B cell (primary cell): ENCODE measurements at regions not wholly inside any gene's neighbourhood (a gene's known extent, or its start where the extent isn't known, plus 50 kb on each side); places are given as distances from the start of the nearest gene placed in this dataset.

Experiments
- ATAC-seq: fragments of 200-7000 bp; cut with Tn5 transposase; one replicate; pipeline ENCODE4 v1.10.0; 2021; ENCODE audit warnings: low read depth, mild to moderate bottlenecking, moderate number of reproducible peaks, moderate library complexity
- CTCF ChIA-PET: fragments of 350-600 bp; sonication (Branson Sonifier 250); formaldehyde crosslinking; loops from one replicate; lab custom pipeline; 2021; ENCODE audit warnings: antibody characterized with exemption, inconsistent platforms; lab: Charles Lee
- POLR2A ChIA-PET: fragments of 350-600 bp; sonication (Branson Sonifier 250); formaldehyde crosslinking; loops from one replicate; lab custom pipeline; 2021; ENCODE audit warnings: antibody characterized with exemption; lab: Charles Lee
- DNase-seq: peaks from one replicate; pipeline ENCODE4 v3.0.0; 2013
- H2AFZ ChIP-seq: 2 replicates; pipeline ENCODE4 v1.6.1; 2012; ENCODE audit warnings: mild to moderate bottlenecking, low read depth, low read length; ENCODE audit not compliant: insufficient read depth, poor library complexity, severe bottlenecking
- H3K27ac ChIP-seq, 2 donors: 1 replicate in 1 of 2; 2 replicates in 1 of 2; pipeline ENCODE4 v1.5.1; 2012 to 2013; ENCODE audit warnings: low read length in 2 of 2, mild to moderate bottlenecking in 2 of 2, moderate library complexity in 1 of 2
- H3K27me3 ChIP-seq, 4 experiments: fragments of 200-600 bp in 1 of 4; sonication (generic) in 1 of 4; replicated peaks in 1 of 4; 1 replicate in 2 of 4; 2 replicates in 2 of 4; pipeline versions ENCODE4 v1.6.1 to v1.7.0; 2013 to 2016; ENCODE audit warnings: low read length in 3 of 4, mild to moderate bottlenecking in 2 of 4, mixed read lengths in 1 of 4, moderate library complexity in 1 of 4; ENCODE audit not compliant: insufficient read depth in 4 of 4, control insufficient read depth in 3 of 4; ENCODE audit errors: control extremely low read depth in 1 of 4
- H3K36me3 ChIP-seq, 2 experiments: replicated peaks in 1 of 2; 1 replicate in 1 of 2; 2 replicates in 1 of 2; pipeline versions ENCODE4 v1.6.1 to v1.7.1; 2013; ENCODE audit warnings: low read length in 1 of 2; ENCODE audit not compliant: insufficient read depth in 2 of 2, control insufficient read depth in 1 of 2; ENCODE audit errors: control extremely low read depth in 1 of 2, extremely low read depth in 1 of 2
- H3K4me1 ChIP-seq, 2 donors: fragments of 200-600 bp in 1 of 2; sonication (generic) in 1 of 2; 1 replicate in 1 of 2; 2 replicates in 1 of 2; pipeline versions ENCODE4 v1.5.1 to v1.6.1; 2013 to 2017; ENCODE audit warnings: low read length in 2 of 2; ENCODE audit not compliant: control insufficient read depth in 2 of 2, insufficient read depth in 2 of 2
- H3K4me2 ChIP-seq: replicated peaks from 2 replicates; pipeline ENCODE3; 2012; ENCODE audit warnings: mild to moderate bottlenecking, low read depth, low read length; ENCODE audit not compliant: poor library complexity, severe bottlenecking
- H3K4me3 ChIP-seq, 5 experiments: fragments of 200-600 bp in 1 of 5; sonication (generic) in 1 of 5; 1 replicate in 3 of 5; 2 replicates in 2 of 5; pipeline versions ENCODE4 v1.5.1 to v1.7.0; 2011 to 2016; ENCODE audit warnings: low read length in 4 of 5, mild to moderate bottlenecking in 4 of 5, low read depth in 2 of 5, control low read depth in 1 of 5, moderate library complexity in 1 of 5; ENCODE audit not compliant: insufficient read depth in 1 of 5; ENCODE audit errors: control extremely low read depth in 1 of 5, extremely low read depth in 1 of 5
- H3K79me2 ChIP-seq: fragments of 200-600 bp; sonication (generic); one replicate; pipeline ENCODE4 v1.6.0; 2016; ENCODE audit warnings: low read length; ENCODE audit not compliant: control insufficient read depth, insufficient read depth
- H3K9ac ChIP-seq: fragments of 200-600 bp; sonication (generic); 2 replicates; pipeline ENCODE4 v1.6.1; 2017; ENCODE audit warnings: mild to moderate bottlenecking, low read length, moderate library complexity
- H3K9me3 ChIP-seq, 3 donors: one replicate each; pipeline versions ENCODE4 v1.6.1 to v1.7.1; 2013; ENCODE audit warnings: low read length in 2 of 3; ENCODE audit not compliant: control insufficient read depth in 2 of 3, insufficient read depth in 1 of 3; ENCODE audit errors: control extremely low read depth in 1 of 3
- H4K20me1 ChIP-seq: 2 replicates; pipeline ENCODE4 v1.6.0; 2012; ENCODE audit warnings: mild to moderate bottlenecking, low read length; ENCODE audit not compliant: insufficient read depth, control insufficient read depth, poor library complexity, severe bottlenecking
- H3K27ac Mint-ChIP-seq: one replicate; pipeline ENCODE4 v1.8.0; 2021; ENCODE audit warnings: mixed read lengths
- H3K27me3 Mint-ChIP-seq: one replicate; pipeline ENCODE4 v1.8.0; 2021; ENCODE audit warnings: mixed read lengths
- H3K4me1 Mint-ChIP-seq: one replicate; pipeline ENCODE4 v1.8.0; 2021; ENCODE audit warnings: mixed read lengths
- H3K4me3 Mint-ChIP-seq: one replicate; pipeline ENCODE4 v1.8.0; 2021; ENCODE audit warnings: mixed read lengths
- H3K9me3 Mint-ChIP-seq: one replicate; pipeline ENCODE4 v1.8.0; 2022; ENCODE audit warnings: mixed read lengths; ENCODE audit not compliant: insufficient read depth
- EZH2 ChIP-seq: IDR thresholded peaks from 2 replicates; pipeline ENCODE4 v1.6.1; 2012; ENCODE audit warnings: borderline replicate concordance, low read depth, mild to moderate bottlenecking, moderate library complexity, low read length; ENCODE audit not compliant: insufficient read depth, poor library complexity, severe bottlenecking
- WGBS: methylation state at CpG from one replicate; pipeline ENCODE4 v1.1.5; 2013; ENCODE audit warnings: missing lambda C conversion rate; ENCODE audit not compliant: insufficient coverage; 5-methylcytosine and 5-hydroxymethylcytosine counted together
- intact Hi-C: fragments of 100-400 bp; cut with micrococcal nuclease; formaldehyde crosslinking; loops from one replicate; pipeline ENCODE4 v1.10.0; 2022
- TF ChIP-seq, protein P1 (sequence below): fragments of 200-600 bp; IDR thresholded peaks from one replicate; pipeline ENCODE4 v1.8.0; 2022; ENCODE audit warnings: antibody characterized with exemption, mild to moderate bottlenecking

DNA sequence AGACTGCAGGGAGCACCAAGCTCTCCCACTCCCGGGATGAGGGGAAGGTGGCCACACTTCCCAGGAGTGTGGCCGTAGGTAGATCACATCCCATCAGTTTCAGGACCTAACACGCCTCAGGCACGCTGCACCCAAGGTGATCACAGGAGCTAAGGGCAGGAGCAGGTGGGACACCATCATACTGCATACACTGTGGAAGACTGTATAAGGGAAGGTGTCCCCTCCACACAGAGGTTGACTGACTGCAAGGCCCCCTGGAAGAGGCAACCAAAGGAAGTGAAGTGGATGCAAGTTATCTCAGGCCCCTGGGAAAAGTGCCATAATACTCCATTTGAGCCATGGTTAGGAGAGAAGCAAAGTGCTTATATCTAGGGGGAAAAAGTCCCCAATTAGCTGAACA is 351.9 kb upstream of the SMIM21 start:
- intact Hi-C loops: no loop called here
- ATAC-seq: no peak
- Histone ChIP-seq H3K4me2 (no peak overlapping the region), H3K4me1 (no peaks in the 10 kb centered on the region), H2AFZ (no peak overlapping the region), H3K4me3 (no peak overlapping the region), H3K9me3 (peaks cover 0 to 10% (median 0%) of the 10 kb centered on the region in 3 donors), H3K36me3 (no peaks in the 10 kb centered on the region), H3K27ac (no peak overlapping the region), H3K79me2 (no peaks in the 10 kb centered on the region), H3K9ac (no peak overlapping the region), H4K20me1 (no peaks in the 10 kb centered on the region), H3K27me3 (no peaks in the 10 kb centered on the region)
- 67% methylated on average over 1 of the region's 4 CpGs for WGBS
- ChIA-PET POLR2A (no interaction called here), CTCF (no interaction called here)
- H3K4me3 Mint-ChIP-seq: no peak overlapping the region
- H3K4me1 Mint-ChIP-seq: no peaks in the 10 kb centered on the region
- TF ChIP-seq, protein P1, sequence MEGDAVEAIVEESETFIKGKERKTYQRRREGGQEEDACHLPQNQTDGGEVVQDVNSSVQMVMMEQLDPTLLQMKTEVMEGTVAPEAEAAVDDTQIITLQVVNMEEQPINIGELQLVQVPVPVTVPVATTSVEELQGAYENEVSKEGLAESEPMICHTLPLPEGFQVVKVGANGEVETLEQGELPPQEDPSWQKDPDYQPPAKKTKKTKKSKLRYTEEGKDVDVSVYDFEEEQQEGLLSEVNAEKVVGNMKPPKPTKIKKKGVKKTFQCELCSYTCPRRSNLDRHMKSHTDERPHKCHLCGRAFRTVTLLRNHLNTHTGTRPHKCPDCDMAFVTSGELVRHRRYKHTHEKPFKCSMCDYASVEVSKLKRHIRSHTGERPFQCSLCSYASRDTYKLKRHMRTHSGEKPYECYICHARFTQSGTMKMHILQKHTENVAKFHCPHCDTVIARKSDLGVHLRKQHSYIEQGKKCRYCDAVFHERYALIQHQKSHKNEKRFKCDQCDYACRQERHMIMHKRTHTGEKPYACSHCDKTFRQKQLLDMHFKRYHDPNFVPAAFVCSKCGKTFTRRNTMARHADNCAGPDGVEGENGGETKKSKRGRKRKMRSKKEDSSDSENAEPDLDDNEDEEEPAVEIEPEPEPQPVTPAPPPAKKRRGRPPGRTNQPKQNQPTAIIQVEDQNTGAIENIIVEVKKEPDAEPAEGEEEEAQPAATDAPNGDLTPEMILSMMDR: no peak
- no peaks in the 10 kb centered on the region for H3K9me3 Mint-ChIP-seq
- H3K27ac Mint-ChIP-seq: no peak overlapping the region
- no peaks in the 10 kb centered on the region for H3K27me3 Mint-ChIP-seq
- DNase-seq: no peak

DNA sequence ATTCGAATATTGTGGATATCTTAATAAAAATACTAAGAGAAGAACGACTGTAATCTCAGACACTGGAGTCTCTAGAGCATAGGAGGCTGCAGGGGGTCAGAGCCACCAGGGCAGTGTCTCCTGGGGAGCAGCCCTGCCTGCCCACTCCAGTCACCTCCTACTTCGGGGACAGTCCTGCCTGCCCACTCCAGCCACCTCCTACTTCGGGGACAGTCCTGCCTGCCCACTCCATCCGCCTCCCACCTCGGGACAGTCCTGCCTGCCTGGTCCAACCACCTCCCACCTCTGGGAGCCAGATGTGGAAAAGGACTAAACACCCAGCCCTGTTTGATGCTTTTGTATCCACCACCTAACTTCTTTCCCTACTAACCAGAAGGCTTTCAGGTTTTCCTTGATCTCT is 350.1 kb upstream of the SMIM21 start:
- Mint-ChIP-seq H3K4me1 (no peaks in the 10 kb centered on the region), H3K27ac (no peak overlapping the region), H3K27me3 (no peaks in the 10 kb centered on the region), H3K4me3 (no peak overlapping the region), H3K9me3 (no peaks in the 10 kb centered on the region)
- no peaks in the 10 kb centered on the region for H3K27me3 ChIP-seq
- H3K9me3 ChIP-seq: peaks cover 0 to 7% (median 0%) of the 10 kb centered on the region in 3 donors
- 70% methylated on average over 5 of the region's 6 CpGs for WGBS
- DNase-seq: no peak
- H3K9ac ChIP-seq: no peak overlapping the region
- no peaks in the 10 kb centered on the region for H4K20me1 ChIP-seq
- H3K4me3 ChIP-seq: no peak overlapping the region
- H3K79me2 ChIP-seq: no peaks in the 10 kb centered on the region
- POLR2A ChIA-PET: no interaction called here
- H2AFZ ChIP-seq: no peak overlapping the region
- H3K36me3 ChIP-seq: no peaks in the 10 kb centered on the region
- H3K4me2 ChIP-seq: no peak overlapping the region
- TF ChIP-seq, protein P1: no peak
- no peak for TF ChIP-seq EZH2
- no peaks in the 10 kb centered on the region for H3K4me1 ChIP-seq
- no peak for ATAC-seq
- CTCF ChIA-PET: no interaction called here
- intact Hi-C loops: no loop called here
- no peak overlapping the region for H3K27ac ChIP-seq
